Esophagus squamous epithelium (tissue), 5 donors: ENCODE measurements at regions not wholly inside any gene's neighbourhood (a gene's known extent, or its start where the extent isn't known, plus 50 kb on each side); places are given as distances from the start of the nearest gene placed in this dataset.

Experiments
- DNase-seq: peaks from one replicate; lab custom pipeline; 2025; lab: John Stamatoyannopoulos, UW
- H3K27ac ChIP-seq, 4 donors: fragments of 200-600 bp; sonication (generic); one replicate each; pipeline ENCODE4 v1.5.1; 2016 to 2019; ENCODE audit warnings: mild to moderate bottlenecking in 1 of 4
- H3K27me3 ChIP-seq, 4 donors: fragments of 200-600 bp; sonication (generic); 1 replicate in 3 of 4; 2 replicates in 1 of 4; pipeline versions ENCODE4 v1.5.1 to v1.6.0; 2017 to 2021; ENCODE audit warnings: antibody characterized with exemption in 1 of 4
- H3K36me3 ChIP-seq, 3 donors: fragments of 200-600 bp; sonication (generic); one replicate each; pipeline ENCODE4 v1.5.1; 2016 to 2019
- H3K4me1 ChIP-seq, 3 donors: fragments of 200-600 bp; sonication (generic); one replicate each; pipeline ENCODE4 v1.5.1; 2017 to 2019
- H3K4me3 ChIP-seq, 4 donors: fragments of 200-600 bp; sonication (generic); 1 replicate in 3 of 4; 2 replicates in 1 of 4; pipeline ENCODE4 v1.5.1; 2016 to 2019; ENCODE audit warnings: mild to moderate bottlenecking in 2 of 4, moderate library complexity in 1 of 4
- H3K9me3 ChIP-seq, 3 donors: fragments of 200-600 bp; sonication (generic); one replicate each; pipeline ENCODE4 v1.5.1; 2016 to 2019
- POLR2A ChIP-seq, 4 donors: fragments of 450-650 bp; IDR thresholded peaks; one replicate each; pipeline ENCODE4 v1.6.1; 2017; ENCODE audit warnings: antibody characterized with exemption in 4 of 4, mild to moderate bottlenecking in 4 of 4, moderate library complexity in 3 of 4
- WGBS, 2 donors: methylation state at CpG; one replicate each; pipeline ENCODE4 v1.1.5; 2018; 5-methylcytosine and 5-hydroxymethylcytosine counted together
- intact Hi-C: fragments of 100-400 bp; cut with DNase I; formaldehyde crosslinking; loops from one replicate; pipeline ENCODE4 v1.15.0; 2022
- TF ChIP-seq, protein P1 (sequence below), 6 experiments: fragments of 450-650 bp in 4 of 6; fragments of 200-600 bp in 2 of 6; sonication (generic) in 2 of 6; IDR thresholded peaks; one replicate each; pipeline ENCODE4 v1.5.1; 2016 to 2019; ENCODE audit warnings: antibody characterized with exemption in 6 of 6, mild to moderate bottlenecking in 4 of 6, moderate library complexity in 4 of 6
- donor health status: DM: yes; HTN: yes; CAD: no.

- no peak for TF ChIP-seq POLR2A (IDR thresholded peaks at IDR 0.05)
- TF ChIP-seq, protein P1, sequence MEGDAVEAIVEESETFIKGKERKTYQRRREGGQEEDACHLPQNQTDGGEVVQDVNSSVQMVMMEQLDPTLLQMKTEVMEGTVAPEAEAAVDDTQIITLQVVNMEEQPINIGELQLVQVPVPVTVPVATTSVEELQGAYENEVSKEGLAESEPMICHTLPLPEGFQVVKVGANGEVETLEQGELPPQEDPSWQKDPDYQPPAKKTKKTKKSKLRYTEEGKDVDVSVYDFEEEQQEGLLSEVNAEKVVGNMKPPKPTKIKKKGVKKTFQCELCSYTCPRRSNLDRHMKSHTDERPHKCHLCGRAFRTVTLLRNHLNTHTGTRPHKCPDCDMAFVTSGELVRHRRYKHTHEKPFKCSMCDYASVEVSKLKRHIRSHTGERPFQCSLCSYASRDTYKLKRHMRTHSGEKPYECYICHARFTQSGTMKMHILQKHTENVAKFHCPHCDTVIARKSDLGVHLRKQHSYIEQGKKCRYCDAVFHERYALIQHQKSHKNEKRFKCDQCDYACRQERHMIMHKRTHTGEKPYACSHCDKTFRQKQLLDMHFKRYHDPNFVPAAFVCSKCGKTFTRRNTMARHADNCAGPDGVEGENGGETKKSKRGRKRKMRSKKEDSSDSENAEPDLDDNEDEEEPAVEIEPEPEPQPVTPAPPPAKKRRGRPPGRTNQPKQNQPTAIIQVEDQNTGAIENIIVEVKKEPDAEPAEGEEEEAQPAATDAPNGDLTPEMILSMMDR (IDR thresholded peaks at IDR 0.05), result no peak
- intact Hi-C loops, result no loop called here
- Histone ChIP-seq H3K4me1 (no peaks in the 10 kb centered on the region), H3K9me3 (no peaks in the 10 kb centered on the region), H3K27me3 (no peaks in the 10 kb centered on the region), H3K4me3 (no peak overlapping the region), H3K27ac (no peak overlapping the region), H3K36me3 (no peaks in the 10 kb centered on the region)
- no peak for DNase-seq
Measured at GRCh38 chr4:11735651-11736050, 307.0 kb upstream of the HS3ST1 start.

DNA sequence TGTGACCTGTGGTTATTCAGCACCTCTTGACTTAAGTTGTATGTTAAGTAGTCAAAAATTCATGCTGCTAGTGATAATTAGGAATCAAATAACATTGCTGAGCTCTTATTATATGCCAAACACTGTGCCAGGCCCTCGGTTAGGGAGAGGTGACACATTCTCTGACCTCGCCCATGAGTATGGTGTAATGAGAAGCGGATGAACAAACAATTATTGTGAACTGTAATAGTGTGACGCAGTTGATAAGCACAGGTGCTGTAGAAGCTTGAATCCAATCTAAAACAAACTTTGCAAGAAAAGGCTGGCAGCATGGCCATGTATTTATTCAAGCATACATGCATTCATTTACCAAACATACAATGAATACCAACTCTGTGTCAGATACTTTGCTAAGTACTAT is 303.5 kb upstream of the HS3ST1 start:
- no peak for DNase-seq
- intact Hi-C loops, result no loop called here
- TF ChIP-seq, protein P1 (IDR thresholded peaks at IDR 0.05), result no peak
- no peak for TF ChIP-seq POLR2A (IDR thresholded peaks at IDR 0.05)

DNA sequence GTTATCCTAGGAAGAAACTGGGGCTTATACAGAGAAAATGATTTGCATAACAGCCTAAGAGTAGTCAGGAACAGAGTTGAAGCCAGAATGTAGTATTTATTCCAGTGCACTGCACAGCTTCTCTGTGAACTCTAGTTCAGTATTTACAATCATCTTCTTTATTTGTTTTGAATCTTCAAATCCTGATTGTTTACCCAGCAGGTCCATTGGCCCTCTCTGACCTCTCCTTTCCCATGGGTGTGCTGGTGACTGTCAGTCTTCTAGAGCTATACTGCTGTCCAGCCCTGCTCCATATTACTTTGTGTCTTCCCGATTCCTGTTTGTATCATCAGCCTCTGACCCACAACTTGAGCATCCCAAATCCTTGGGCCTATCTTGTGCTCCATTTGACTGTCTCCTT is 301.9 kb upstream of the HS3ST1 start:
- intact Hi-C loops, result no loop called here
- H3K4me1 ChIP-seq, result no peaks in the 10 kb centered on the region
- H3K27me3 ChIP-seq, result no peaks in the 10 kb centered on the region
- H3K27ac ChIP-seq, result no peak overlapping the region
- H3K9me3 ChIP-seq, result no peaks in the 10 kb centered on the region
- no peak for DNase-seq
- no peak overlapping the region for H3K4me3 ChIP-seq
- TF ChIP-seq POLR2A (IDR thresholded peaks at IDR 0.05), result no peak
- TF ChIP-seq, protein P1 (IDR thresholded peaks at IDR 0.05), result no peak
- no peaks in the 10 kb centered on the region for H3K36me3 ChIP-seq
- WGBS, 2 donors, result 87 to 92% methylated on average over 1 of the region's 1 CpG

More for the DNA sequence above, 303.5 kb upstream of the HS3ST1 start:
- Histone ChIP-seq H3K4me3 (no peak overlapping the region), H3K36me3 (no peaks in the 10 kb centered on the region), H3K27me3 (no peaks in the 10 kb centered on the region), H3K9me3 (no peaks in the 10 kb centered on the region), H3K27ac (no peak overlapping the region), H3K4me1 (no peaks in the 10 kb centered on the region)
- 50 to 60% methylated on average over 4 of the region's 4 CpGs for WGBS, 2 donors

GRCh38 chr4:11729548-11729947 is 300.9 kb upstream of the HS3ST1 start:
- Histone ChIP-seq H3K4me3 (no peak overlapping the region), H3K4me1 (no peaks in the 10 kb centered on the region), H3K36me3 (no peaks in the 10 kb centered on the region), H3K27me3 (no peaks in the 10 kb centered on the region), H3K9me3 (no peaks in the 10 kb centered on the region), H3K27ac (no peak overlapping the region)
- intact Hi-C loops, result loop anchor here (10.0 kb wide), 1 partner anchor 1145 kb away; no protein-coding TSS in a partner anchor
- no peak for TF ChIP-seq POLR2A (IDR thresholded peaks at IDR 0.05)
- TF ChIP-seq, protein P1 (IDR thresholded peaks at IDR 0.05), result no peak
- no peak for DNase-seq
- WGBS, 2 donors, result 43 to 58% methylated on average over 1 of the region's 1 CpG

GRCh38 chr4:11727903-11728564 is 299.3 kb upstream of the HS3ST1 start:
- intact Hi-C loops, result loop anchor here (10.0 kb wide), 1 partner anchor 1143 kb away; no protein-coding TSS in a partner anchor
- Histone ChIP-seq H3K36me3 (no peaks in the 10 kb centered on the region), H3K9me3 (no peaks in the 10 kb centered on the region), H3K27me3 (no peaks in the 10 kb centered on the region), H3K27ac (no peak overlapping the region), H3K4me3 (no peak overlapping the region), H3K4me1 (no peaks in the 10 kb centered on the region)
- 77 to 81% methylated on average over 3 of the region's 3 CpGs for WGBS, 2 donors
- TF ChIP-seq, protein P1 (IDR thresholded peaks at IDR 0.05), result no peak
- TF ChIP-seq POLR2A (IDR thresholded peaks at IDR 0.05), result no peak
- DNase-seq, result no peak
